MCF 10A (cell line): ENCODE measurements at regions not wholly inside any gene's neighbourhood (a gene's known extent, or its start where the extent isn't known, plus 50 kb on each side); places are given as distances from the start of the nearest gene placed in this dataset.
A peak's percentile ranks its signal among the peaks of the same experiment; 100 is the strongest.

Experiments used
- BruUV-seq: library from RNA; stranded (reverse); fragments of 400-500 nt; replicated peaks from 2 replicates; lab custom pipeline; 2021; lab: Mats Ljungman, UMichigan
- CTCF ChIA-PET: fragments of 300-600 bp; sonication (Branson Sonifier 250); formaldehyde crosslinking; extraction: SDS; loops from one replicate; lab custom pipeline; 2021; ENCODE audit warnings: antibody characterized with exemption, inconsistent platforms; lab: Yijun Ruan, JAX
- POLR2A ChIA-PET: fragments of 300-600, 350-650 bp; sonication (Branson Sonifier 250); formaldehyde crosslinking; extraction: SDS; loops from one replicate; lab custom pipeline; 2020; ENCODE audit warnings: antibody characterized with exemption, inconsistent platforms; lab: Yijun Ruan, JAX
- DNase-seq: peaks from one replicate; pipeline ENCODE4 v3.0.0-alpha.2; 2018; ENCODE audit not compliant: unreplicated experiment
- H3K27ac Mint-ChIP-seq: one replicate; pipeline ENCODE4 v1.8.0; 2022; ENCODE audit warnings: mild to moderate bottlenecking, low read depth, mixed read lengths; ENCODE audit not compliant: unreplicated experiment
- H3K27me3 Mint-ChIP-seq: one replicate; pipeline ENCODE4 v1.8.0; 2022; ENCODE audit warnings: mixed read lengths; ENCODE audit not compliant: insufficient read depth, unreplicated experiment
- H3K36me3 Mint-ChIP-seq: one replicate; pipeline ENCODE4 v1.8.0; 2022; ENCODE audit warnings: mild to moderate bottlenecking, moderate library complexity, mixed read lengths; ENCODE audit not compliant: insufficient read depth, unreplicated experiment
- H3K4me1 Mint-ChIP-seq: one replicate; pipeline ENCODE4 v1.8.0; 2022; ENCODE audit warnings: mixed read lengths; ENCODE audit not compliant: insufficient read depth, unreplicated experiment
- H3K4me3 Mint-ChIP-seq: one replicate; pipeline ENCODE4 v1.8.0; 2022; ENCODE audit warnings: mild to moderate bottlenecking, moderate library complexity, mixed read lengths; ENCODE audit not compliant: unreplicated experiment
- H3K9me3 Mint-ChIP-seq: one replicate; pipeline ENCODE4 v1.8.0; 2022; ENCODE audit warnings: mixed read lengths; ENCODE audit not compliant: unreplicated experiment
- intact Hi-C: fragments of 100-400 bp; cut with micrococcal nuclease; formaldehyde crosslinking; loops from 2 replicates; pipeline ENCODE4 v1.14.1; 2022
- TF ChIP-seq, protein P1 (sequence below): fragments of 200-600 bp; IDR thresholded peaks from one replicate; pipeline ENCODE4 v1.8.0; 2022; ENCODE audit warnings: antibody characterized with exemption, mild to moderate bottlenecking; ENCODE audit not compliant: unreplicated experiment

GRCh38 chr14:44291366-44291915 is 215.6 kb downstream of the FSCB start:
- TF ChIP-seq, protein P1, sequence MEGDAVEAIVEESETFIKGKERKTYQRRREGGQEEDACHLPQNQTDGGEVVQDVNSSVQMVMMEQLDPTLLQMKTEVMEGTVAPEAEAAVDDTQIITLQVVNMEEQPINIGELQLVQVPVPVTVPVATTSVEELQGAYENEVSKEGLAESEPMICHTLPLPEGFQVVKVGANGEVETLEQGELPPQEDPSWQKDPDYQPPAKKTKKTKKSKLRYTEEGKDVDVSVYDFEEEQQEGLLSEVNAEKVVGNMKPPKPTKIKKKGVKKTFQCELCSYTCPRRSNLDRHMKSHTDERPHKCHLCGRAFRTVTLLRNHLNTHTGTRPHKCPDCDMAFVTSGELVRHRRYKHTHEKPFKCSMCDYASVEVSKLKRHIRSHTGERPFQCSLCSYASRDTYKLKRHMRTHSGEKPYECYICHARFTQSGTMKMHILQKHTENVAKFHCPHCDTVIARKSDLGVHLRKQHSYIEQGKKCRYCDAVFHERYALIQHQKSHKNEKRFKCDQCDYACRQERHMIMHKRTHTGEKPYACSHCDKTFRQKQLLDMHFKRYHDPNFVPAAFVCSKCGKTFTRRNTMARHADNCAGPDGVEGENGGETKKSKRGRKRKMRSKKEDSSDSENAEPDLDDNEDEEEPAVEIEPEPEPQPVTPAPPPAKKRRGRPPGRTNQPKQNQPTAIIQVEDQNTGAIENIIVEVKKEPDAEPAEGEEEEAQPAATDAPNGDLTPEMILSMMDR, result no peak
- no peak for DNase-seq
- ChIA-PET POLR2A (interaction anchor here (0.7 kb wide), 1 partner anchor 9 kb away, joined by 3 read pairs; no protein-coding TSS in a partner anchor), CTCF (no interaction called here)
- BruUV-seq, result no TSS peak
- intact Hi-C loops, result no loop called here
- Mint-ChIP-seq H3K9me3 (peaks cover 7% of the 10 kb centered on the region), H3K4me3 (no peak overlapping the region), H3K36me3 (no peaks in the 10 kb centered on the region), H3K27me3 (no peaks in the 10 kb centered on the region), H3K27ac (no peak overlapping the region), H3K4me1 (no peaks in the 10 kb centered on the region)

DNA sequence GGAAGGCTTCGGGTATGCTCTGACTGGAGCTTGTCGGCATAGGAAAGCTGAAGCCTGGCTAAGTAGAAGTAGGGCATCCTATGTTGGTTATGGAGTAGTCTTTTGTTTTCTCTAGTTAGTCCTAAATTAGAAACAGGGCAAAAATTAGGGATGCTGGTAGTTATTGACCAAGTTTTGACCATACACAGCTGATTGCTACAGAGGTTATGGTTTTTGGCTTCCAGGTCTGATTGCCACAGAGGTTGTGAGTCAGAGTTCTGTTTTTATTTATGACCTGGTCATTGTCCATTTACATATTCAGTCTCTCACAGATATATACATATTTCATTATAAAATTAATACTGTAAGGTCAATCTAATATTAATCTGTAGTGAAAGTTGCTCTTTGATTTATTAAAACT is 219.2 kb downstream of the FSCB start:
- Mint-ChIP-seq H3K27me3 (no peaks in the 10 kb centered on the region), H3K9me3 (no peaks in the 10 kb centered on the region), H3K36me3 (no peaks in the 10 kb centered on the region), H3K27ac (no peak overlapping the region), H3K4me1 (no peaks in the 10 kb centered on the region), H3K4me3 (no peak overlapping the region)
- CTCF ChIA-PET, result no interaction called here
- TF ChIP-seq, protein P1, result no peak
- intact Hi-C loops, result no loop called here
- POLR2A ChIA-PET, result interaction anchor here (0.9 kb wide), 1 partner anchor 10 kb away, joined by 5 read pairs; no protein-coding TSS in a partner anchor
- DNase-seq, result peak; percentile 40
- BruUV-seq, result no TSS peak

DNA sequence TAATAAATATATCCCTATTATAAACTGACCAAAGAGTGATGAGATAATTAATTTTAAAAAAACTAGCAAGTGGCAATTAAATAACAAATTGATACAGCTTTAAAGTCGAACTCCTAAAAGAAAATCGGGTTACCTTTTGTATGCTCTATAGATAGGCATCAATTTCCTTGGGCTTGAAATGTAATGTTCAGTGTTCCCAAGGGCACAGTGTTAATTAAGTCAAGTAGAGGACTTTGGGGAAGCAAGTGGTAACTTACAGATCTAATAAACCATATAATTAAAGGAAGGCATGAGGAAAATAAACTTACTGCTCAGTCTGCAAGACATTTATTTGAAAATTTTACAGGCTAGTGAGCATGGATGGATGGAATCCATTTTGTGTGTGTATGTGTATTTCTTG is 220.9 kb downstream of the FSCB start:
- no peaks in the 10 kb centered on the region for H3K27me3 Mint-ChIP-seq
- intact Hi-C loops, result no loop called here
- no peaks in the 10 kb centered on the region for H3K4me1 Mint-ChIP-seq
- no peaks in the 10 kb centered on the region for H3K9me3 Mint-ChIP-seq
- no peak overlapping the region for H3K4me3 Mint-ChIP-seq
- CTCF ChIA-PET, result no interaction called here
- no TSS peak for BruUV-seq
- no peak overlapping the region for H3K27ac Mint-ChIP-seq
- no peak for DNase-seq
- POLR2A ChIA-PET, result interaction anchor here (0.6 kb wide), 1 partner anchor 14 kb away, joined by 3 read pairs; no protein-coding TSS in a partner anchor
- TF ChIP-seq, protein P1, result no peak
- H3K36me3 Mint-ChIP-seq, result no peaks in the 10 kb centered on the region

GRCh38 chr14:44283836-44284235 is 223.2 kb downstream of the FSCB start:
- Mint-ChIP-seq H3K27ac (no peak overlapping the region), H3K4me3 (no peak overlapping the region), H3K27me3 (no peaks in the 10 kb centered on the region), H3K9me3 (no peaks in the 10 kb centered on the region), H3K4me1 (no peaks in the 10 kb centered on the region), H3K36me3 (no peaks in the 10 kb centered on the region)
- POLR2A ChIA-PET, result no interaction called here
- TF ChIP-seq, protein P1, result no peak
- BruUV-seq, result no TSS peak
- intact Hi-C loops, result no loop called here
- CTCF ChIA-PET, result no interaction called here
- no peak for DNase-seq
